Heart right ventricle (tissue), 16 donors: ENCODE measurements at regions not wholly inside any gene's neighbourhood (a gene's known extent, or its start where the extent isn't known, plus 50 kb on each side); places are given as distances from the start of the nearest gene placed in this dataset.
"Not testable (repeated sequence)": the region's sequence is repeated elsewhere in the genome, so short reads cannot be mapped to it uniquely, and the experiment has no call there.

Experiments
- ATAC-seq, 8 donors: fragments of 200-7000 bp; cut with Tn5 transposase; one replicate each; pipeline ENCODE4 v1.9.1; 2020; ENCODE audit warnings: mild to moderate bottlenecking in 8 of 8, moderate library complexity in 8 of 8, moderate number of reproducible peaks in 1 of 8
- DNase-seq, 2 donors: peaks; one replicate each; pipeline ENCODE4 v3.0.0-alpha.2; 2020
- H3K27ac ChIP-seq, 10 donors: fragments of 200-600 bp; sonication (generic) in 2 of 10; one replicate each; pipeline versions ENCODE4 v1.5.0 to v1.8.0; 2020 to 2022; ENCODE audit warnings: mild to moderate bottlenecking in 3 of 10
- H3K27me3 ChIP-seq, 7 donors: fragments of 200-600 bp; one replicate each; pipeline ENCODE4 v1.8.0; 2021 to 2022; ENCODE audit warnings: mild to moderate bottlenecking in 2 of 7
- H3K36me3 ChIP-seq, 9 donors: fragments of 200-600 bp; sonication (generic) in 1 of 9; one replicate each; pipeline versions ENCODE4 v1.5.0 to v1.8.0; 2020 to 2022; ENCODE audit warnings: mild to moderate bottlenecking in 2 of 9
- H3K4me1 ChIP-seq, 9 donors: fragments of 200-600 bp; sonication (generic) in 1 of 9; one replicate each; pipeline versions ENCODE4 v1.5.0 to v1.8.0; 2020 to 2022; ENCODE audit warnings: mild to moderate bottlenecking in 4 of 9
- H3K4me3 ChIP-seq, 10 donors: fragments of 200-600 bp; sonication (generic) in 2 of 10; one replicate each; pipeline versions ENCODE4 v1.5.0 to v1.8.0; 2020 to 2022; ENCODE audit warnings: mild to moderate bottlenecking in 7 of 10, moderate library complexity in 2 of 10
- H3K9me3 ChIP-seq, 11 donors: fragments of 200-600 bp in 10 of 11; sonication (generic) in 2 of 11; one replicate each; pipeline versions ENCODE4 v1.5.0 to v1.8.0; 2013 to 2022; ENCODE audit warnings: mild to moderate bottlenecking in 2 of 11, control low read depth in 1 of 11, moderate library complexity in 1 of 11
- WGBS, 2 donors: extraction: QIAGEN DNeasy Blood & Tissue Kit; methylation state at CpG; one replicate each; pipeline ENCODE4 v1.1.7; 2013; ENCODE audit warnings: inconsistent platforms in 1 of 2; 5-methylcytosine and 5-hydroxymethylcytosine counted together
- intact Hi-C, 10 donors: fragments of 100-400 bp; cut with DNase I; formaldehyde crosslinking; loops; one replicate each; pipeline versions ENCODE4 v1.11.1 to v1.14.2; 2022
- donor health status: Arrhythmogenic right ventricular cardiomyopathy.
- donor health status: ischemic (EF 13 %, LVEDD 7.1; RV severe dilation, severe dysfunction).
- donor health status: healthy with polysubstance abuse.
- donor health status: DM: no; HTN: yes; CAD: no.
- donor health status: DM: no; HTN: no; CAD: no.
- donor health status: ischemic (EF 25% LVEDD 6.9; RV normal size, moderate dysfunction).
- donor health status: ischemic (EF 25% LVEDD 5.7; RV mildly dilated, moderate dysfunction).
- donor health status: healthy.
- donor health status: DM: yes; HTN: yes; CAD: no.
- donor health status: Ischemic cardiomyopathy.
- donor health status: ischemic (EF 35%, LVEDD 5.7; RV mildly dilated, moderate dysfunction).
- donor health status: nonischemic (EF 11% LVEDD 7.7; RV severe dilation, severe dysfunction).
- donor health status: DM: yes; HTN: yes; CAD: no.
- donor health status: PGD.
- donor health status: ischemic (EF 29% LVEDD 5.4; RV normal size, mild dysfunction).
- donor health status: nonischemic (EF 23%, LVEDD 6.1; RV moderate dilation, normal function).

DNA sequence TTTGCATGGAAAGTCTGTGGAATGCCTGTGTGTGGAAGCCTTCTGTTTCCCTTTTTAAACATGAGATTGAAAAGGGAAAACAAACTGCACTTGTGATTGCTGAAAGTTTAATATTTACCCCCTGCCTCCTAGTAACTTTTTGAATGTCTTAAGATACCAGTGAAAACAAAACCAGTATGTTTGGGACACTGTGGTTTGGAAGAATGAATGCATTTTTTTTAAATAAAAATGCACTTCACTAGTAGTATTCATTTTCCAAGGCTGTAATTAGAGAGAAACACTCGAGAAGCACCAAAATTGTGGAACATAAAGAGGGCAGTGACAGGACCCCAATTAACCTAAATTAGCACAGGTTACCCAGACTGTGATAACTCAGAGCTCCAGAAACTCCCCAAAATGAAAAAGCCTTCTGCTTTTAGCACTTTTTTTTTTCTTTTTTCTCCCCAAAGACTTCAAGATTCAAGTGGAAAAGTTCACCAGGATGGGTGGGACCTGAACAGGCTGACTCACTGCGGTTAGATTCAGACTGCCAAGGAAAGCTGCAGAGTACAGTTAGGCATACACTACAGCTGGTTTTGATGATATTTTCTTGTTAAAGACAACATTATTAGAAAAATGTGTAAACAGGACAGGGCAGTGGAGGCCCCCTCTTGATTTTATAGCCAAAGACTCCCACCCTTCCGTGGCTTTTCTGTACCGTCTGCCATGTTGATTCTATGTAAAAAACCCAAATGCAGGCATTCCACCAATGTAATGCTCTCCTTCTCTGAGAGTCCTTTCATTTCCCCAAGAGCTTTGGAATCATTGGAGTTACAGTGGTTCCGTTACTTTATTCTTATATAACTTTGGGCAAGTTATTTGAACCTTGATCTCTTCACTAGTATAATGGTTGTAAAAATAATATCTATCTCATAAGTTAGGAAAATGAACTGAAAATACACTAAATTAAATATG, 151.8 kb upstream of the NBPF9 start:
- H3K4me3 ChIP-seq, DNase-seq, H3K36me3 ChIP-seq, H3K9me3 ChIP-seq, intact Hi-C loops, H3K27ac ChIP-seq, H3K4me1 ChIP-seq, H3K27me3 ChIP-seq: not testable (repeated sequence)
- peak; percentile 74 to 95 (median 90) for ATAC-seq
- no CpG with 5 or more reads among the region's 5 CpGs for WGBS, 2 donors

DNA sequence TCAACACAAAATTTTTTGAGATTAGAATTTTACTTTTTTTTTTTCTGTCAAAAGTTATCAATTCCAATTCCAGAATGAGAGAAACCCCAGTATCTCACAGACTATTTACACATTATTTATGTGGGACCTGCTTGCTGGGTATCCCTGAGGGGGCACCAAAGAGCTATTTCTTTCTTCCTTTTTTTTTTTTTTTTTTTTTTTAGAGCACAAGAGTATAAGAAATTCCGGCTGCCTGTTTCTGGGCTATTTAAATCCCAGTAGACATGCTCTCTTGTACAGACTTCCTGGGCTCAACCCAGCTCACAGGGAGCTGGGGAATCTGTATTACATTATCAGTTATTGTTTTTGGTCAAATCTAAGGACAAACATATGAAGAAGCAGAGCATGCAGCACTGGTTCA, 156.9 kb upstream of the NBPF9 start:
- WGBS, 2 donors, result 17% methylated on average over 1 of the region's 1 CpG; no CpG with 5 or more reads in 1 of the 2 donors
- peak; percentile 48 to 88 (median 73) for ATAC-seq
- H3K36me3 ChIP-seq, H3K4me1 ChIP-seq, H3K9me3 ChIP-seq, DNase-seq, H3K27ac ChIP-seq, H3K27me3 ChIP-seq, H3K4me3 ChIP-seq, intact Hi-C loops: not testable (repeated sequence)

DNA sequence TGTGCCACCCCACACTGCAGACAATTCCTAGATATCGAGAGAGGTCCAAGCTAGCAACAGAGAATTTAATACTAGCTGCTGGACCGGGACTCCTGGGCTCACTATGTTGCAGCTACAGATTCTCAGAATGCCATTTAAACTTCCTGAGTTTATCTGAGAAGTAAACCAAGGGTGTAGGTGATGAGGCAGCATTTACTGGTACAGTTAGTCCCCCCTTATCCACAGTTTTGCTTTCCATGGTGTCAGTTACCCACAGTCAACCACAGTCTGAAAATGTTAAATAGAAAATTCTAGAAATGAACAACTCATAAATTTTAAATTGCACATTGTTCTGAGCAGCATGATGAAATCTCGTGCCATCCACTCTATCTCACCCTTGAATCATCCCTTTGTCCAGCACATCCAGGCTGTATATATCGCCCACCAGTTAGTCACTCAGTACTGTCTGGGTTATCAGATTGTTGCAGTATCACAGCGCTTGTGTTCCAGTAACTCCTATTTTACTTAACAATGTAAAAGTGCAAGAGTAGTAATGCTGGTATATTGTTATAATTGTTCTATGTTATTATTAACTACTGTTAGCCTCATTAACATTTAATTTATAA, 157.5 kb upstream of the NBPF9 start:
- H3K27ac ChIP-seq, DNase-seq, H3K4me1 ChIP-seq, H3K9me3 ChIP-seq, intact Hi-C loops, H3K36me3 ChIP-seq, H3K27me3 ChIP-seq, H3K4me3 ChIP-seq: not testable (repeated sequence)
- 29 to 61% methylated on average over 1 to 2 of the region's 5 CpGs for WGBS, 2 donors
- peak in 1 of 8 donors; percentile 8 for ATAC-seq

DNA sequence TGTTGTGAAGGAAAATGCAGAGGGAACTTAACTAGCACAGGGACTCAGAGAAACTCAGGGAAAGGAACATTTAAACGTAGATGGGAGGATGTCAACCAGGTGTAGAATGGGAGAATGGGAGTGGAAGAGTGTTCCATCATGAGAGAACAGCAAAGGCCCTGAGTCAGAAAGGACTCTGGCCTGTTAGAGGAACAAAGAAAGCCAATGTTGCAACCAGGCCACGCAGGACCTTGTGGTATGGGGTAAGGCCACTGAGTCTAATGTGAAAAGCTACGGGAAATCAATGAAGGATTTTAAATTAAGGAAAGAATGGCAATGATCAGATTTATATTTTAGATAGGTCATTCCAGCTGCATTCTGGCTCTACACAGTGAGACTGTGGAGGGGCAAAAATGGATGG, 163.9 kb upstream of the NBPF9 start:
- H3K27ac ChIP-seq, intact Hi-C loops, H3K27me3 ChIP-seq, H3K4me1 ChIP-seq, H3K9me3 ChIP-seq, H3K36me3 ChIP-seq, ATAC-seq, H3K4me3 ChIP-seq, DNase-seq: not testable (repeated sequence)
- WGBS, 2 donors, result no CpG with 5 or more reads among the region's 3 CpGs

DNA sequence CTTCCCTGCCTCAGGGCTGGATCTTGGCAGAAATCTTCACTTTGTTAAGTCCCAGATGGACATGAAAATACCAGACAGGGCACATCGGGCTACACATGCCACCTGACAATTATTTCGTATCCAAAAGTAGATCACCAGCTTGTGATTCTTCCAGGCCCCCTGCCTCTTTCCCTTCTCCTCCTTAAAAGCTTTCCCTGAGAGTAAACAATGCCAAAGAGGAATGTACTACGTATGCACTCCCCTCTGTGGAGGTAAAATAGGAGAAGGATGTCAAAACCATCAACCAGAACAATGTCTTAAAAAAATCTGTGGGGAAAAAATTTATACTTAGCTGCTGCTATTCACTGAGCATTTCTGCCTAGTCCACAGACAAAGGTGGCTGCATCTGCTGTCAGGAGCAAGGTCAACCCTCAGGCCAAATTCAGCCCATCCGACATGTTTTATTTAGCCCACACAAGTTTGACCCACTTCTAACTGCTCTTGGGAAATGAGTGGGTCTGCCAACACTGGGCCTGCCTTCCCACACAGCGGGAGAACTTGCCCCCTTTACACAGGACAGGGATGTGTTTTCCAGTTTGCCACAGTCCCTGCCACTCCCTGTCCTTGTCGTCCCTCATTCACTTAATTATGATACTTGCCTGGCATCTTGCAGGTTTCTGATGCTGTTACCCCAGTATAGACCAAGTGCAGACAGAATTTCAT, 165.8 kb upstream of the NBPF9 start:
- WGBS, 2 donors, result no CpG with 5 or more reads among the region's 6 CpGs
- intact Hi-C loops, DNase-seq, H3K4me3 ChIP-seq, H3K36me3 ChIP-seq, H3K9me3 ChIP-seq, H3K4me1 ChIP-seq, H3K27me3 ChIP-seq, H3K27ac ChIP-seq: not testable (repeated sequence)
- peak; percentile 20 to 71 (median 54) for ATAC-seq

DNA sequence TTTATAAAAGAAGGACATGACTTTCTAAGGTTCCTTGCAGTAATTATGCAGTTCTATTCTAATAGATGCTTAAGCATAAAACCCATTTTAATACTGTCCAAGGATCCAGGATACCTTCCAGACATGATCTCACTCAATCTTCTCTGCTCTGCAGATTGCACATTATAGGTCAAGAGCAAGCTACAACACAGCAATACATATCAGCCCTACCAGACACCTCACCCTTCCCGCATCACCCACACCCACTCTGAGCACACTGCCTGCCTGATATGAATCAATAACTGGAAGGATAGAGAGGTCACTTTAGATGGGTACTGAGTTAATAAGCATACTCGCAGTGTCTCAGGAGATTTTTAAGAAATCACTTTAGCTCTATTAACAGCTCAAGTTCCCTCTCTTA, 166.5 kb upstream of the NBPF9 start:
- H3K27me3 ChIP-seq, H3K4me1 ChIP-seq, H3K36me3 ChIP-seq, H3K9me3 ChIP-seq, H3K4me3 ChIP-seq, DNase-seq, intact Hi-C loops, H3K27ac ChIP-seq: not testable (repeated sequence)
- no CpG with 5 or more reads among the region's 2 CpGs for WGBS, 2 donors
- ATAC-seq, result peak in 2 of 8 donors; percentile 23 to 29

DNA sequence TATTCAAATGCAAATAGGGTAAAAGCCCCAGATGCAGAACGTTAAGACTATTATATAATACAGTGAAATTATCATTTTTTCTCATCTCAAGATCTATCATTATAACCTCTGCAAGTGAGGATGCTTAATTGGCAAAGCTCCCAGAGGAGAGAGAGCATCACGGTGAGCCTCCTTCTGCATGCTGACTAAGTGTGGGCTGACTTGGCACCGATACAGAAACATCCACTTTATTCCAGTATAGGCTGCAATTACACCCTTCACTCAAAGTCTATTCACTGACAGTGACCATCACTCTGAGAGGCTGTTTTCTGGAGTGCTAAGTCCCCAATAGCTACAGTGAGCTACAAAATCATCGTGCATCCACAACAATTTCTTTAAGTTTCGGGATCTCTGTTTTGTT, 171.1 kb upstream of the NBPF9 start:
- not testable (repeated sequence) for DNase-seq

DNA sequence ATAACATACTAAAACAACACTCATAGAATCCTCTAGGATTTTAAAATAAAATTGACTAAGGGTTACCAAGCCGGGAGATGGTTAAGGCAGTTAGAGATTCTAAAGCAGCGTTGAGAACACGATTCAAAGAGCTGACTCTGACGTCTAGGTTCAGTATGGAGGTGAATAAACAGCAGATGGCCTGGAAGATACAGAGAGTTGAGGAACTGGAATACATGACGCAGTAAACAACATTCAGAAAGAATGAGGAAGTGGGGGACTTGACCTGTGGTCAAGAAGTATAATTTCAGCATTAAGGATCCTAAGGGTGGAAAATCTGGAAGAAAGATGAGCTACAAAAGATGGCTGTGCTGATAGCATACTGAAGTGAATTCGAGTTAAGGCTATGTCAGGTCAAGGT, 172.5 kb upstream of the NBPF9 start:
- H3K27me3 ChIP-seq, H3K36me3 ChIP-seq, H3K4me3 ChIP-seq, H3K27ac ChIP-seq, H3K9me3 ChIP-seq, intact Hi-C loops, H3K4me1 ChIP-seq, DNase-seq: not testable (repeated sequence)
- ATAC-seq, result peak in 4 of 8 donors; percentile 24 to 54 (median 41)
- no CpG with 5 or more reads among the region's 6 CpGs for WGBS, 2 donors

More for the DNA sequence above, 171.1 kb upstream of the NBPF9 start:
- H3K36me3 ChIP-seq, H3K4me3 ChIP-seq, H3K4me1 ChIP-seq, H3K27me3 ChIP-seq, H3K27ac ChIP-seq, intact Hi-C loops, H3K9me3 ChIP-seq: not testable (repeated sequence)
- WGBS, 2 donors, result 64 to 85% methylated on average over 2 of the region's 5 CpGs
- ATAC-seq, result peak in 3 of 8 donors; percentile 32 to 55 (median 51)

DNA sequence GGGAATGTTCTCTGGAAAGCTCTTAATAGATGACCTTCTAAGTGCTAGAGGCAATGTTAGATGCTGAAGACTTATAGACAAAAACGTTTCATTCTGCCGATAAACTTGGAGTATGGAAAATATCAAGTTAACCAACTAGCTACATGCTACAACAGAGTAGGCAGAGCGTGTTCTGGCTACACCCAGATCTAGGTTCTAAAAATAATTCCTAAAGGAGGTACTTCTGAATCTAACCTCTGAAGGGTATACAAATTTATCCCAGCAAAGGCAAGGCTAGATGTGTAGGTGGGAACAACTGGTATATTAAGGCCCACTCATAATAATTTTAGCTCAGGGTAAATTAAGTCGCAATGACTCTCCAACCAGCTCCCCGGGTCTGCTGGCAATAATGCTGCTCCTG, 173.1 kb upstream of the NBPF9 start:
- DNase-seq, H3K27me3 ChIP-seq, H3K9me3 ChIP-seq, H3K4me1 ChIP-seq, H3K27ac ChIP-seq, H3K4me3 ChIP-seq, intact Hi-C loops, H3K36me3 ChIP-seq: not testable (repeated sequence)
- peak in 7 of 8 donors; percentile 37 to 89 (median 87) for ATAC-seq
- WGBS, 2 donors, result no CpG with 5 or more reads among the region's 5 CpGs

DNA sequence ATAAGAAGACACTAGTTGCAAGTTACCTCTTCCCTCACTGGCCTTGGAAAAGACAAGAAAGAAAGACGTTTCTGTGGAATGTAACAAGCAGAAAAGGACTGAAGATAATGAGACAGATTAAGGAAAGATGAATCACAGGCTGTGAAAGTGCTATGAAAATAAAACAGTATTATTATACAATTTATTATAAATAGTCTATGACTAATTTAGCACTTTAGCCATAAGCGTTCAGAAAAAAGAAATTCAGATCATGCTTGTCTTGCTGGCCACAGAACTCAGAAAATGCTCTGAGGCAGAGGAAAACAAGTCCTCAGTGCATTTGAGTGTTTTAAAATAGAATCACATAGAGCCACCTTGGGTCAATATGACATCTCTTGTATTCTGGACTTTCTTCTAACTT, 174.8 kb upstream of the NBPF9 start:
- DNase-seq, H3K9me3 ChIP-seq, H3K36me3 ChIP-seq, H3K4me1 ChIP-seq, intact Hi-C loops, H3K4me3 ChIP-seq, H3K27ac ChIP-seq, H3K27me3 ChIP-seq: not testable (repeated sequence)
- peak in 2 of 8 donors; percentile 14 to 16 for ATAC-seq
- WGBS, 2 donors, result no CpG with 5 or more reads among the region's 2 CpGs

DNA sequence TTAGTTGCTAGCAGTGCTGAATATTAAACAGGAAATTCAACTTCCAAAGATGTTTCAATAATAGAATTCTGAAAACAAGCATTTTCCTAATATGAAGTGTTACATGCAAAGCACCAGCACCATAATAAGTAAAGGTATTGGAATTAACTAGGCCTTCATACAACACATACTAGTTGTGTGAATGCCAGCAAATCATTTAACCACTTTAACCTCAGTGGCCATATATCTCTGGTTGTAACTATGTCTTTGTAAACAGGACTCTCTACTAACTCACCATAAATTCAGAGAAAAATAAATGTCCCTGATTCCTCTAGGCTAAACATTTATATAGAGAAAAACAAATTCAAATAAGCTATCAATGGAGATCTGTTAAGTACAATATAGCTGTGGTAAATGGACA, 175.7 kb upstream of the NBPF9 start:
- H3K27ac ChIP-seq, DNase-seq, H3K9me3 ChIP-seq, H3K4me1 ChIP-seq, intact Hi-C loops, H3K27me3 ChIP-seq, H3K4me3 ChIP-seq, ATAC-seq, H3K36me3 ChIP-seq: not testable (repeated sequence)
